ENCODE measurements at regions not wholly inside any gene's neighbourhood (a gene's known extent, or its start where the extent isn't known, plus 50 kb on each side); places are given as distances from the start of the nearest gene placed in this dataset.

DNA sequence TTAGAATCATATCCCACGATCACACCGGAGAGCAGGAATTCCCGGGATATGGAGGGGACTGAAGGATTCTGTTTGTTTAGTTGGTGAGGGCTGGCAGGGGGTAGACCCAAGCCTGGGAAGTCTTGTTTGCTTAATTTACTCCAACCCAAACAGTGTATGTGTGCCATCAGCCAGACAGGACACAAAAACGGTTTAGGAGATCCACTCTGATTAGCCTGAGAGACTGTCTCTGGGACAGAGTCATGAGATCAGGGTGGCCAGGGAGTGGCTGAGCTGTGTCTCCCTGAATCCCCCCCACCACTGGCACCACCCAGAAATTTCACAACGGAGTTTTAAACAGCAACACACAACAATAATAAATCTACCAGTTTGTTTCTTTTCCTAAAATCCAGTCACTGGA is 127.0 kb downstream of the RBFOX3 start:
- in situ Hi-C loops (cut with MboI; ENCODE audit: low pct_unique_long_range_greater_than_20kb, low sequenced_read_pairs) = no loop called here
- DNase-seq = no peak

DNA sequence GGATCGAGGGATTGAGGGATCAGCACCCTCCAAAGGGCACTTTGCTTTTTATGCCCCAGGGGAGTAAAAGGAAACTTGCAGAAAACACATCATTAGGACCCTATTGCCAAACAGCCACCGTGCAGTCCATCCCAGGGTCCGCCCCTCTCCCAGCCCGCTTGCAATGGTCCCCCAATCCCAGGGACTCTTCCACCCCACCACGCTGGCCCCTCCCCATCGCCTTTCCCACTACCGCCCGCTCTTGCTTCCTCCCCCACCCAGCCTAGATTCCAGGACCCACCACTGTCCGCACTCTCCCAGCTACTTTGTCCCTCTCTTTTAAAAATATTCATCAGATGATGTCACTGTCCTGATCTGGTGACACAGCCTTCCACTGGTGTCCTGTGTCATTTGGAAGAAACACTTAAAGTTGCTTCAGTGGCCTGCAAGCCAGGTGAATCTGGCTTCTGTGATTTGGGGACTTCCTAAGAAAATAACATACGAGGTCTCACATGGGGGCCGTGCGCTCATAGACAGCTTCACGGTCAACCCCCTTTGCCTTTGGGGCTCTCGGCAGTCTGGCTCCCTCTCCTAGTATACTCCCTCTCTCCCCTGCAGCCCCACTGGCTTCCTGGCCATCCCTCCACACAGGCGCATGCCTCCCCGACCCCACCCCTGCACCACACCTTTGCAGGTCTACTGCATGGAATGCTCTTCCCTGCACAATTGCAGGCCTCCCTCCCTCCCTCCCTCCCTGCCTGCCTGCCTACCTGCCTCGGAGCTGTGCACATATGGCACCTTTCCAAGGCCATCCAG is 127.9 kb downstream of the RBFOX3 start:
- DNase-seq = no peak
- in situ Hi-C loops (cut with MboI; ENCODE audit: low pct_unique_long_range_greater_than_20kb, low sequenced_read_pairs) = no loop called here

DNA sequence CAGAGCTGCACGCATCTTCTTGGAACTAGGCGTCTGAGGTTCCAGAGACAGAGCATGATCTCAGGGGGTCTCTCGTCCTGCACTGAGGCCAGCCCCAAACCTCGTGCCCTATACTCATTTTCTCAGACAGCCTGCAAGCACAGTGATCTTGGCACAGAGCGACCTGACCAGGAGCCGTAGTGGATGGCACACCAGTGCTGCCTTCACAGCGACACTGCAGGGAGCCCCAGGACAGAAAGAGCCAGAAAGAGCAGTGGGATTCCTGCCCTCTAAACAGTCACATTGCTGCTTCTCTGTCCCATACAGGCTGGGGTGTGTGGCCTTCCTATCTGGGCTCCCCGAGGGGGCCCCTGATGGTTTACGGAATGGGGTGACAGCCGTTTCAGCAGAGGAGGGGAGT is 131.0 kb downstream of the RBFOX3 start:
- DNase-seq = no peak
- in situ Hi-C loops (cut with MboI; ENCODE audit: low pct_unique_long_range_greater_than_20kb, low sequenced_read_pairs) = no loop called here

DNA sequence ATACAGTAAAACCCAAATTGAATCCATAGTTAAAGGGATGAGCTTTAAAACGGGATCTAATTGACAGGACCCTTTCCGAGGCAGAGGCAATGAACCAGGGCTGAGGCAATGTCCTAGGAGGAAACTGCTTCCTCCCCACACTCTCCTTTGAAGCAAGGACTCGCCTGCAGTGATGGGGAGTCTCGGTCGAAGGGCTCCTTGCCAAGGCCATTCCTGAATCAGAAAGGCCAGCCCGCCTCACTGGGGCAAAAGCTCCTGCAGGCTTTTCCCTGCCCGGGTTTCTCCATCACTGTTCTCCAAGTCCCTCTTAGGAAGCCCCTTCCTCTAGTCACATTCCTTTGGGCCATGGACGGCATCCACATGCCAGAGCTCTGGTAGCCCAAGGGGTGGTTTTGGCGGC is 132.0 kb downstream of the RBFOX3 start:
- no peak for DNase-seq
- in situ Hi-C loops (cut with MboI; ENCODE audit: low pct_unique_long_range_greater_than_20kb, low sequenced_read_pairs) = no loop called here

DNA sequence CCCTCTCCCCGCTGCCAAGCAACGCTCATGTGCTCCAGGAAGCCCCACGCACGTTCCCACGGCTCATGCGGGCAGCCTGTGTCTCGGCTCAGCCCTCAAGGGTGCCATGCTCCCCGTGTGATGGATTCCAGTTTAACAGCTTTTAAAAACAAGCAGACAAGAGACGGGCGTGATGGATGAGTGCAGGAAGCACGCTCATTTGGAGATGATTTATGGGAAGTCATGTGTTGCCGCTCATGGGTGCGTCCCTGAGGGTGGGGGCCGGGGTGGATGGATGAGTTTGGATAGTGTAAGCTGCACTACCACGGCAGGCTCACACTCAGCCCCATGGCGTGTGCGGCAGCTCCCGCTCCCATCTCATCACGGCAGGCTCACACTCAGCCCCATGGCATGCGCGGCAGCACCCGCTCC is 132.8 kb downstream of the RBFOX3 start:
- in situ Hi-C loops (cut with MboI; ENCODE audit: low pct_unique_long_range_greater_than_20kb, low sequenced_read_pairs) = no loop called here
- DNase-seq = no peak

DNA sequence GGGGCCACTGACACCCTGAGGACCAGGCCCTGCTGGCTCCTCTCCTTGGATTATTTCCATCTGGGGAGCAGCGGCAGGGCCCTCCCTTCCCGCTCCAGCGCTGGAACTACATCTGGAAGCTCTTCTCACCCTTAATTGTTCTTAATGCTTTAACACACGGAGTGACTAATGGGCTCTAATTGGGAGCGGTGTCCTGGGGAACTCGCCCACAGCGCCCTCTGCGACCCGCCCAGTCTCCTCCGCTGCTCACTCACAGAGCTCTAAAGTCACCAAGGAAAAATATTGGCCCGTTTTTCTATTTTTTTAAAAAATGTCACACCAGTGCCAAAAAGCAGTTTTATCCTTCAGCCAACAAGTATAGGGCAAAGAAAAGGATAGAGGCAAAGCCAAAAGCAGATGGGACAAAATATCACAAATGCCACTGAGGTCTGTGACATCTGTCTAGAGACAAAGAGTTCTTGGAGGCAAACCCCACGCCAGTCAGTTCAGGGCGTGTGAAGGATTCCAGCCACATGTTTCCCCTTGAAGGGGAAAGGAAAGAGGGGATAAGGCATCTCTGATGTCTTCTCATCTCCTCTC is 134.7 kb downstream of the RBFOX3 start:
- in situ Hi-C loops (cut with MboI; ENCODE audit: low pct_unique_long_range_greater_than_20kb, low sequenced_read_pairs) = no loop called here
- DNase-seq = no peak

DNA sequence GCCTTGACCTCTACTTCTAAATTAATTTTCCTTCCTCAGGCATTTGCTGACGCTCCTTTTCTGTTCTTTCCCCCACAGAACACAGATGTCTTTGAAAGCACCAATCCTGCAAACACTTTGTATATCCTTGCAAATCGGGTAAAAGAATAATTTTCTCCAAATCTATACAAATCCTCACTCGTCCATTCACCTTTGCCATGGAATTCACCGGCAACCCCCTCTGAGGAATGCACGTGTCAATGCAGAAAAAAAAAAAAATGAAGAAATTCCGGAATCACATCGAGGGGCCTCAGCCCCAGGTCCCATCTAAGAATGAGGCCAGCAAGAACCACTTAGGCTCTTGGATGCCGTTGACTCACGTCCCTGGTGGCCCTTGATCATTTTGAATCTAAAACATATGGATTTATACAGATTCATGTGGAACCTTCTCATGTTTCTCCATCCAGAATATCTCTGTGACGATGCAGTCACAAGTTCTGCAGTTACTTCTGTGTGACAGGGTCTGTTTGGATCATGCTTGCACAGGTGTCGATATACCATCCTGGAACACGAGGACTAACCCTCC is 136.9 kb downstream of the RBFOX3 start:
- in situ Hi-C loops (cut with MboI; ENCODE audit: low pct_unique_long_range_greater_than_20kb, low sequenced_read_pairs) = no loop called here
- no peak for DNase-seq

DNA sequence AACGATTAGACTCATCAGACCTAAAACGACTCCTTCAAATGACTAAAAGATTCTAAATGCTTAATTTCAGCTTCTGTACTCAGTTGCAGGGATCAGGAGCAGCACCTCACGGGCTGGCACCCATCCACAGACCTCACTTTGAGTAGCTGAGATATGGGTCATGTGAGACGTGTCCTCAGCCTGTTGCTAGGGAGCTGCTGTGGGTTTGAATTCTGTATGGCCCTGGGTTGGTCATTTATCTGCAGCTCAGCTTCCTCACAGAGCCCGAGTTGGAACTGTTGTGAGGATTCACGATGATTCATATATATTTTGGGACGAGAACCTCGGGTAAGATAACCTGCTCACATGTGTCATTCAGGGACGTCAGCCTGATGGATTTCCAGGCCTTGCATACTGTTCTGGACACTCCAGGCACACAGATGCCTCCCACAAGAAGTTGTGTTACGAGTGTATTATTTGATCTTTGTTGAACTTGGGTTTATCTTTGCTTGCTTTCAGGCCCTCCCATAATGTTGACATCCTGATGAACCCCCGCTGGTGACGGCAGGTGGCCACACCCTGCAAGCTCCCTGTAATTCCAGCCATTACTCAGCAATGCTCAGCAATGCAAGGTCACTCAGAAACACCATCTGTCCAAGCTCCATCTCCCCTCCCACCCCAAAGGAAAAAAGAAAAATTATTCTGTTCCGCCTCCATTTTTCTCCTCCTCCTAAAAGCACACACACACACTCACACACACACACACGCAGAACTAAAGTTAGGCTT is 137.6 kb downstream of the RBFOX3 start:
- in situ Hi-C loops (cut with MboI; ENCODE audit: low pct_unique_long_range_greater_than_20kb, low sequenced_read_pairs) = no loop called here

DNA sequence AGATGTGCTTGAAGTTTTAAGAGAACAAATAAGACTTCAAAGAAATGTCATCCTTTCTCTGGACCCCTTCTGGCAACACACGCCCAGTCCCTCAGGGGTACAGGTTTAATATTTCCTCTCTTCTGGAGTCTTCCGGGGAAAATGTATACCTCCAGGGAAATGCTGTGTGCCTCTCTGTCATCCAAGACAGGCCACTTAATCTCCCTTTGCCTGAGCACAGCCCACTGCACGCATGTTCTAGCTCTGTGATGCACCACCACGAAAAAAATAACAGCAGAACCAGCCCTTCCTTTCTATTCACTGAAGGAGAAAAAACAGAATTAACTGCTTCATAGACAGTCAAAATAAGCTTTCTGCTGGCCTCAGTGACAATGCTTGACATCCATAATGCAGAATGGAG is 140.1 kb downstream of the RBFOX3 start:
- no peak for DNase-seq
- in situ Hi-C loops (cut with MboI; ENCODE audit: low pct_unique_long_range_greater_than_20kb, low sequenced_read_pairs) = no loop called here

More for the DNA sequence above, 137.6 kb downstream of the RBFOX3 start:
- DNase-seq = no peak

DNA sequence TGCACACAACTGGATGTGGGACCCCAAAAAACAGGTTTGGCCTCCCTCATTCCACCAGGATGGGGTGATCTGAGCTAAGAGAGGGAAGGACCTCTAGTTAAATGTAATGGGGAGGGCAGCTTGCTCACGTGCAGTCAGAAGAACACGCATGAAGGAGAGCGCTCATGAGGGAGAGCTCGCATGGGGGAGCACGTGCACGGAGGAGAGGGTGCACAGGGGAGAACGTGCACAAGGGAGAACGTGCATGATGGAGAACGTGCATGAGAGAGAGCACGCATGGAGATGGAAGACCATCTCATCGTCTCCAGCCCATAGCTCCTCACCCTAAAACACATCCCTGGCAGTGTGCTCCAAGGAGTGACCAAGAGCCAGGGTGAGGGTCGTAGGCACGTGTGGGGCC is 141.2 kb downstream of the RBFOX3 start:
- in situ Hi-C loops (cut with MboI; ENCODE audit: low pct_unique_long_range_greater_than_20kb, low sequenced_read_pairs) = no loop called here
- DNase-seq = no peak

DNA sequence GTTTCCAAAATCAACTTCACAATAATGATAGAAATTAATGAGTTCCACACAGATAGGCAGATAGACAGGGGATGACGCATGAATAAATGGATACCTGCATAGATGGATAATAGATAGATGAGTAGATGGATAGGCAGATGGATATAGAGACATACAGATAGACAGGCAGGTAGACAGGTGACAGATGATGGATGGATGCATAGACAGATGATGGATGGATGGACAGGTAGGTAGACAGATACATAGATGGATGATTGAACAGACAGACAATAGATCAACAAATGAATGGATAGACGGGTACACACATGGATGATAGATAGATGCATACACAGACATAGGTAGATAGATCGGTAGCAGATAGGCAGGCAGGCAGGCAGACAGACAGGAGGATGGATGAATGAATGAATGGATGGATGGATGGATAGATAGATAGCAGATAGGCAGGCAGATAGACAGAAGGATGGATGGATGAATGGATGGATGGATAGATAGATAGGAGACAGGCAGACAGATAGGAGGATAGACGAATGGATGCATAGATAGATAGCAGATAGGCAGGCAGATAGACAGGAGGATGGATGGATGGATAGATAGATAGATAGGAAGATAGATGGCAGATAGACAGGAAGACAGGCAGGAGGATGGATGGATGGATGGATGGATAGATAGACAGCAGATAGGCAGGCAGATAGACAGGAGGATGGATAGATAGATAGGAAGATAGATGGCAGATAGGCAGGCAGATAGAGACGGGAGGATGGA is 142.5 kb downstream of the RBFOX3 start:
- in situ Hi-C loops (cut with MboI; ENCODE audit: low pct_unique_long_range_greater_than_20kb, low sequenced_read_pairs) = no loop called here
- no peak for DNase-seq

DNA sequence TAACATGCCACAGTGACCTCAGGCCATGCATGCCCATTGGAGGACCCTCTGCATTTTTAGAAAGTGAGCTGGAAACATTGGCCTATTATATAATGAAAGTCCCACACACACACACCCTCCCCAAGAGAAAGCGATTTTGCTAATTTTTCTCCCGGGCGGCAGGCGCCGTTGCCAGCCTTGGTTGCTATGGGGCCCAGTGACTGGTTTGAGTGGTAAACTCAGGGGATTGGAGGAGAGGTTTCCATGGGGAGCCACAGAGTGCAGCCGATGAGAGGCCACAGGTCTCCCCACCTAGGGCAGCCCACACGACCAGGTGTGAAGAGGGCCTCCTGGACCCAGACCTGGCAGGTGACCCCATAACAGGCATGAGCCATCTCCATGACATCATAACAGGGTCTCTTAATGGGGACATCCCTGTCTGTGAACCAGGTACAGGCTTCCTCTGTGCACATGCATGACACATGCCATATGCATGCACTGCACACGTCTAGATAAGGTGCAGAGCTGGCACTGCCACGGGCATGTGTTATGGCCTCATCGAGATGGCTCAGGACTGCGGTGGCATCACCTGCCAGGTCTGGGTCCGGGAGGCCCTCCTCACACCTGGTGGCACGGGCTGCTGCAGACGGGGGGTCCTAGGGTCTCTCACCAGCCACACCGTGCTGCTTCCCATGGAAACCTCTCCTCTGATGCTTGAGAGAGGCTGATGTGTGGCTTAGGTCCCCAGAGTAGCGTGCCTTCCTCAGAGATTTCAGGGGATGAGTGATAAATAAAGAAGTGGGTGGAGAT is 144.1 kb downstream of the RBFOX3 start:
- no peak for DNase-seq
- in situ Hi-C loops (cut with MboI; ENCODE audit: low pct_unique_long_range_greater_than_20kb, low sequenced_read_pairs) = no loop called here

DNA sequence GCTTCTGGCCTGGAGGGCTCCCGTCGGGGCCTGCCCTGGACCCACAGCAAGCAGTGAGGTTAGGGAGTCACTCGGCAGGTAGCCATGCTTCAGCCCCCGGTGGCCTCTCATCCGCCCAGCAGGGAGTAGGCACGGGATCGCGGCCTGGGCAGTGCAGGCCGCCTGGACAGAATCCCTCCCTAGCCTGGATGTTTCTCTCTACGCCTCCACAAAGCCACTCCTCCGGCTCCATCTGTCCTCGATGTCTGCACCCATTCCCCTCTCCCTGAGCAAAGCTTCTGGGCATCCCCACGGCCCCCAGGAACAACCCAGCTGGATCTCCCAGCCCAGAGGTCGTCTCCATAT is 145.2 kb downstream of the RBFOX3 start:
- in situ Hi-C loops (cut with MboI; ENCODE audit: low pct_unique_long_range_greater_than_20kb, low sequenced_read_pairs) = no loop called here
- DNase-seq = no peak

DNA sequence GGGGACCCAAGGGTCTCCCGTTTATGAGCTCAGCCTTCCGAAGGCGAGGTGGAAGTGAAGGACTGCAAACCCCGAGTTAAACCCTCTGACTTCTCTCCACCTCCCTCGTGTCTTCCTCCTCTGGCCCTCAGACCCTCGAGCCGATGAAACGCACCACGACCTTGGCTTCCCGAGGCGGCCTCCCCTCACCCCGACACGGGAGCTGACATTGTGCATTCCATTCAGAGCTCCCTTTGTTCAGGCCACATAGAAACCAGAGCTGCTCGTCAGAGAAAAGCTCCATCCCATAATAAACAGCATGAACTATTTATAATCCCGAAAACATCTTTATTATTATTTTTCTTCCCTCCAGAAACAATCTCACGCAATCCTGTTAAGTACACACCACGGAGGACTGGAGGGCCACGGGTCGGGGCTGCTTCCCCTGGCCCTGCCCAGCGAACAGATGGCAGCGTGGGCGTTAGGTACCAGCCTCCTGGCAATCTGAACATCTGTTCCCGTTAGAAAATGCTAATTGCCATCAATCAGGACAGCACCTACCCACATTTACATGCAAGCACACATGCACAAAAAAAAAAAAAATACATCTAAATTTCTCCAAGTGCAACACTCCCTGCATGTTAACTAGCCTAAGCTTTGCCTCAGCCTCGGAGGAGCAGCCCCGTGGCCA is 145.7 kb downstream of the RBFOX3 start:
- in situ Hi-C loops (cut with MboI; ENCODE audit: low pct_unique_long_range_greater_than_20kb, low sequenced_read_pairs) = no loop called here
- DNase-seq = no peak

DNA sequence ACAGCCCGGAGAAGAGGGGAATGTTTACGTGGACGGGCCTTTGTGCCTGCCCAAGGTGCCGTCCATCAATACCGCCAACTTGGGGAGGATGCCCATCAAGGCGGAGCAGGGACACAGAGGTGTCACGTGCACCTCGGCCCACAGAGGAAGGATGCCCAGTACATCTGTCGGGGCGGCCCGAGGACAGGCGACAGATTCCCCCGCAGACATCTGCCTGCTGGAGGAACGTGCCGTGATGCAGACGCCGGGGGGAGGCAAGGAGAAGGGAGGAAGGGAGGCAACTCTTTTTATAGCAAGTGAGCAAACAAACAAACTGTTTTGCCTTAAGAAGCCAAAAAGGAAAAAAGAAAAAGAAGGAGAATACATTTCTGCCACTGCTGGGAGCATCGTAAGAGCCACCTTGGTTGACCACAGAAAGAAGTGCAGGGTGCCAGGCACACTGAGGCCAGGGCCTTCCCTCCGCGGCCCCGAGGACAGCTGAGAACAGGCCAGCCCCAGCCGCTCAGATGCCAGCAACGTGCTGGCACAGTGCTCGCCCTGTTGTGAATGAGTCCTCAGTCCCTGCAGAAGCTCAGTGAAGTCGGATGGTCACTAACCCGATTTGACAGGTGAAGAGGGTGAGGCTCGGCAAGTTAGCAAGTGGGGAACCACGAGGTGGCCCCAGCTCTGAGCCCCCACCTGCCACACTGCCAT is 146.4 kb downstream of the RBFOX3 start:
- DNase-seq = no peak
- in situ Hi-C loops (cut with MboI; ENCODE audit: low pct_unique_long_range_greater_than_20kb, low sequenced_read_pairs) = no loop called here

DNA sequence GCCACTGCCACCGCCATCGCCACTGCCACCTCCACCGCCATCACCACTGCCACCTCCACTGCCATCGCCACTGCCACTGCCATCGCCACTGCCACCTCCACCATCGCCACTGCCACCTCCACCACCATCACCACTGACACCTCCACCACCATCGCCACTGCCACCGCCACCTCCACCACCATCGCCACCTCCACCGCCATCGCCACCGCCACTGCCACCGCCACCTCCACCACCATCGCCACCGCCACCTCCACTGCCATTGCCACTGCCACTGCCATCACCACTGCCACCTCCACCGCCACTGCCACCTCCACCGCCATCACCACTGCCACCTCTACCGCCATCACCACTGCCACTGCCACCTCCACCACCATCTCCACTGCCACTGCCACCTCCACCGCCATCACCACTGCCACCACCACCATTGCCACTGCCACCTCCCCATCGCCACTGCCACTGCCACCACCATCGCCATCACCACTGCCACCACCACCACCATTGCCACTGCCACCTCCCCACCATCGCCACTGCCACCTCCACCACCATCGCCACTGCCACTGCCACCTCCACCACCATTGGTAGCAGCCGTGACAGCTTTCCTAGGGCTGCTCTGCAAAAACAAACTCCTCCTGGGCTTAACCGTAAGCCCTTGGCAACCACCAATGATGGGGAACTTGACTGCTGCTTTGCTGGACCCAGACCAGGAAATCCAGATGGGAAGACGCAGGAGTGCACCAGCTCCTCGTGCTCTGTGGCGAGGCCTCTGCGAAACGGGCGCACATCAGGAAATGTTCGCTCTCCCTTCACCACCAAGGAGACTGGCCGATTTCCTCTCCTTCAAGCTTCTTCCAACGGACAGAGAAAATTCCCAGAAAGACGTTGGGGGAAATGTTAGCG is 147.2 kb downstream of the RBFOX3 start:
- in situ Hi-C loops (cut with MboI; ENCODE audit: low pct_unique_long_range_greater_than_20kb, low sequenced_read_pairs) = no loop called here
- DNase-seq = no peak

DNA sequence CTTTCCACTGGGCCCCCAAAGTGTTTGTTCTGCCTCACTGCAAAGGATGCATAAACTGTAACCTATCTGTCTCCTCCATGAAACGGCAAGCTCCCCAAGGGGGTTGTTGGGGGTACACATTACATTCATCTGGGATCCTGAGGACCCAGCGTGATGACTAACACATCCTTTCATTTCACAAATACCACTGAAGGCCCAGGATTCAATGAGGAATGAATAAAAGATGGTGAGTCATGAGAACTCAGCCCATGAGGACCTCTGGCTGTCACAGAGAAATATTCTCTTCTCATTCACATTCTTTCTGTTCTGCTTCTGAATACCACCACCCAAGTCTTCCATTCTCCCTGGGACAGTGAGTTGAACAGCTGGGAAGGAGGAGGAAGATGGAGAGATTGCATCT is 149.8 kb downstream of the RBFOX3 start:
- no peak for DNase-seq
- in situ Hi-C loops (cut with MboI; ENCODE audit: low pct_unique_long_range_greater_than_20kb, low sequenced_read_pairs) = no loop called here

Data from KBM-7 (cell line).